Middle frontal gyrus (tissue), 1 donor: ENCODE measurements at regions not wholly inside any gene's neighbourhood (a gene's known extent, or its start where the extent isn't known, plus 50 kb on each side); places are given as distances from the start of the nearest gene placed in this dataset.
"Not testable (repeated sequence)": the region's sequence is repeated elsewhere in the genome, so short reads cannot be mapped to it uniquely, and the experiment has no call there.

Experiments
- DNase-seq: peaks from one replicate; pipeline ENCODE4 v3.0.0-alpha.2; 2015; ENCODE audit warnings: low spot score; ENCODE audit errors: extremely low spot score

GRCh38 chr2:72078773-72079172 lies 68.9 kb downstream of the CYP26B1 start:
- DNase-seq: no peak

GRCh38 chr2:72077702-72078169 lies 69.9 kb downstream of the CYP26B1 start:
- no peak for DNase-seq

- not testable (repeated sequence) for DNase-seq
These were observed 74.3 kb downstream of the CYP26B1 start for GRCh38 chr2:72073373-72073772.

- DNase-seq: not testable (repeated sequence)
These were observed 83.5 kb downstream of the CYP26B1 start for GRCh38 chr2:72064197-72064596.

- DNase-seq: no peak
These were observed 85.3 kb downstream of the CYP26B1 start for GRCh38 chr2:72062336-72062735.

GRCh38 chr2:72057308-72057707 lies 90.4 kb downstream of the CYP26B1 start:
- DNase-seq: no peak

- DNase-seq: no peak
These were observed 95.6 kb downstream of the CYP26B1 start for GRCh38 chr2:72051971-72052505.

- no peak for DNase-seq
These were observed 96.5 kb downstream of the CYP26B1 start for GRCh38 chr2:72051204-72051603.

GRCh38 chr2:72050734-72051133 lies 96.9 kb downstream of the CYP26B1 start:
- DNase-seq: no peak

- no peak for DNase-seq
These were observed 98.7 kb downstream of the CYP26B1 start for GRCh38 chr2:72048881-72049477.

- no peak for DNase-seq
These were observed 103.7 kb downstream of the CYP26B1 start for GRCh38 chr2:72043985-72044384.

GRCh38 chr2:72041638-72042111 lies 106.0 kb downstream of the CYP26B1 start:
- DNase-seq: no peak

GRCh38 chr2:72040629-72041571 lies 106.8 kb downstream of the CYP26B1 start:
- DNase-seq: no peak

- DNase-seq: no peak
These were observed 109.1 kb downstream of the CYP26B1 start for GRCh38 chr2:72038524-72038923.

- DNase-seq: no peak
These were observed 110.4 kb downstream of the CYP26B1 start for GRCh38 chr2:72037261-72037666.

- no peak for DNase-seq
These were observed 111.1 kb downstream of the CYP26B1 start for GRCh38 chr2:72036595-72036994.

GRCh38 chr2:72036173-72036545 lies 111.5 kb downstream of the CYP26B1 start:
- DNase-seq: no peak

- no peak for DNase-seq
These were observed 112.0 kb downstream of the CYP26B1 start for GRCh38 chr2:72035518-72036172.

- DNase-seq: no peak
These were observed 113.1 kb downstream of the CYP26B1 start for GRCh38 chr2:72034353-72035095.

- DNase-seq: no peak
These were observed 114.0 kb downstream of the CYP26B1 start for GRCh38 chr2:72033636-72034035.

- DNase-seq: no peak
These were observed 115.1 kb downstream of the CYP26B1 start for GRCh38 chr2:72032481-72033041.
